HG03108 (cell line): ENCODE measurements at regions not wholly inside any gene's neighbourhood (a gene's known extent, or its start where the extent isn't known, plus 50 kb on each side); places are given as distances from the start of the nearest gene placed in this dataset.
"Not testable (repeated sequence)": the region's sequence is repeated elsewhere in the genome, so short reads cannot be mapped to it uniquely, and the experiment has no call there.

Source experiments
- ATAC-seq: cut with Tn5 transposase; IDR thresholded peaks from one replicate; pipeline ENCODE4 v1.9.1; 2021; ENCODE audit warnings: moderate library complexity; ENCODE audit not compliant: unreplicated experiment

- no peak for ATAC-seq
Measured at GRCh38 chr6:80440496-80441115, 334.1 kb downstream of the BCKDHB start.

GRCh38 chr6:80439721-80440470 is 333.4 kb downstream of the BCKDHB start:
- ATAC-seq: no peak

GRCh38 chr6:80438772-80439171 is 332.3 kb downstream of the BCKDHB start:
- no peak for ATAC-seq

- ATAC-seq: no peak
Measured at GRCh38 chr6:80437801-80438200, 331.3 kb downstream of the BCKDHB start.

- ATAC-seq: no peak
Measured at GRCh38 chr6:80437221-80437620, 330.8 kb downstream of the BCKDHB start.

- ATAC-seq: no peak
Measured at GRCh38 chr6:80436663-80437062, 330.2 kb downstream of the BCKDHB start.

GRCh38 chr6:80435457-80435856 is 329.0 kb downstream of the BCKDHB start:
- no peak for ATAC-seq

- ATAC-seq: no peak
Measured at GRCh38 chr6:80434691-80435350, 328.4 kb downstream of the BCKDHB start.

GRCh38 chr6:80433673-80434025 is 327.2 kb downstream of the BCKDHB start:
- no peak for ATAC-seq

- no peak for ATAC-seq
Measured at GRCh38 chr6:80433010-80433672, 326.7 kb downstream of the BCKDHB start.

GRCh38 chr6:80425089-80425823 is 318.8 kb downstream of the BCKDHB start:
- ATAC-seq: no peak

- no peak for ATAC-seq
Measured at GRCh38 chr6:80411486-80411885, 305.0 kb downstream of the BCKDHB start.

- not testable (repeated sequence) for ATAC-seq
Measured at GRCh38 chr6:80407976-80408375, 301.5 kb downstream of the BCKDHB start.

- no peak for ATAC-seq
Measured at GRCh38 chr6:80404889-80405288, 298.4 kb downstream of the BCKDHB start.

- ATAC-seq: no peak
Measured at GRCh38 chr6:80403365-80403764, 296.9 kb downstream of the BCKDHB start.

GRCh38 chr6:80402266-80402665 is 295.8 kb downstream of the BCKDHB start:
- ATAC-seq: no peak
